ENCODE measurements at regions not wholly inside any gene's neighbourhood (a gene's known extent, or its start where the extent isn't known, plus 50 kb on each side); places are given as distances from the start of the nearest gene placed in this dataset.

- BruUV-seq (replicated peaks), result no TSS peak
Observed at GRCh38 chr13:26128676-26129075, 76.9 kb upstream of the SHISA2 start.

GRCh38 chr13:26117620-26118019 is 65.8 kb upstream of the SHISA2 start:
- BruUV-seq (replicated peaks), result no TSS peak
- DNase-seq (ENCODE audit: low spot score) (no peak), ATAC-seq (no peak), FAIRE-seq (no peak)
- H3K9me3 ChIP-seq (ENCODE audit: low read length), result no peaks in the 10 kb centered on the region
- H3K4me2 ChIP-seq (ENCODE audit: low read depth, low read length), result no peak overlapping the region
- intact Hi-C loops (cut with micrococcal nuclease; ENCODE audit: unreplicated experiment) (no loop called here), in situ Hi-C loops (cut with HindIII; ENCODE audit: extremely low pct_ligation_motif_present, low pct_unique_long_range_greater_than_20kb) (no loop called here)
- CTCF ChIA-PET (ENCODE audit: low intra/inter-chr PET ratio, low total read pairs), result no interaction called here
- no peak overlapping the region for H3K9ac ChIP-seq (ENCODE audit: insufficient read depth, low read depth, low read length)
- 0 out of 5 replicates have a peak, but pooled peaks cover 0 to 8% of the 10 kb centered on the region in 2 experiments for H3K27me3 ChIP-seq (ENCODE audit: control insufficient read depth in 1 of 2, insufficient read depth in 2 of 2, low read length in 2 of 2)
- H3K79me2 ChIP-seq (ENCODE audit: insufficient read depth, low read length), result no peaks in the 10 kb centered on the region
- no peaks in the 10 kb centered on the region for H3K4me1 ChIP-seq (ENCODE audit: insufficient read depth, low read length)
- H2AFZ ChIP-seq (ENCODE audit: low read length), result no peak overlapping the region
- H3K36me3 ChIP-seq (replicated peaks in 1 of 2; ENCODE audit: control insufficient read depth in 1 of 2, insufficient read depth in 2 of 2, low read length in 2 of 2), result no peaks in the 10 kb centered on the region
- WGBS (ENCODE audit: low lambda C conversion rate), result 4% methylated on average over 4 of the region's 6 CpGs
- no peak overlapping the region for H3K27ac ChIP-seq (ENCODE audit: extremely low read length, insufficient read depth, low read length)
- no peaks in the 10 kb centered on the region for H4K20me1 ChIP-seq (ENCODE audit: insufficient read depth, low read length)
- POLR2A ChIA-PET, result no interaction called here
- no peak overlapping the region for H3K4me3 ChIP-seq (replicated peaks in 1 of 3; ENCODE audit: insufficient read depth in 1 of 3, low read depth in 2 of 3, low read length in 3 of 3)
- TF ChIP-seq ZNF646 (CRISPR knock-in tag; IDR thresholded peaks at IDR 0.05) (no peak), ZNF512 (CRISPR knock-in tag; IDR thresholded peaks at IDR 0.05) (no peak), ZNF296 (CRISPR knock-in tag; conservative IDR thresholded peaks at IDR 0.05) (no peak), MAFF (IDR thresholded peaks at IDR 0.05; ENCODE audit: low read depth, low read length) (peak; percentile 30; the same call in 1 of the 2 replicates), SRSF4 (IDR thresholded peaks at IDR 0.05; ENCODE audit: low read depth, low read length, poor library complexity, severe bottlenecking) (no peak), ZNF329 (CRISPR knock-in tag; IDR thresholded peaks at IDR 0.05; ENCODE audit: low read depth) (no peak), CEBPB (IDR thresholded peaks at IDR 0.05; ENCODE audit: borderline replicate concordance, low read depth, low read length) (no peak), TARDBP (CRISPR knock-in tag; IDR thresholded peaks at IDR 0.05) (no peak)

More at GRCh38 chr13:26128676-26129075, 76.9 kb upstream of the SHISA2 start:
- CTCF ChIA-PET (ENCODE audit: low intra/inter-chr PET ratio, low total read pairs), result no interaction called here
- no peaks in the 10 kb centered on the region for H3K36me3 ChIP-seq (replicated peaks in 1 of 2; ENCODE audit: control insufficient read depth in 1 of 2, insufficient read depth in 2 of 2, low read length in 2 of 2)
- FAIRE-seq (no peak), ATAC-seq (no peak), DNase-seq (ENCODE audit: low spot score) (no peak)
- 24% methylated on average over 4 of the region's 4 CpGs for WGBS (ENCODE audit: low lambda C conversion rate)
- H3K4me3 ChIP-seq (replicated peaks in 1 of 3; ENCODE audit: insufficient read depth in 1 of 3, low read depth in 2 of 3, low read length in 3 of 3), result no peak overlapping the region
- H3K4me2 ChIP-seq (ENCODE audit: low read depth, low read length), result no peak overlapping the region
- no peak overlapping the region for H3K9ac ChIP-seq (ENCODE audit: insufficient read depth, low read depth, low read length)
- POLR2A ChIA-PET, result no interaction called here
- intact Hi-C loops (cut with micrococcal nuclease; ENCODE audit: unreplicated experiment) (no loop called here), in situ Hi-C loops (cut with HindIII; ENCODE audit: extremely low pct_ligation_motif_present, low pct_unique_long_range_greater_than_20kb) (no loop called here)
- TF ChIP-seq ZNF33B (CRISPR knock-in tag; IDR thresholded peaks at IDR 0.05) (no peak), JDP2 (CRISPR knock-in tag; IDR thresholded peaks at IDR 0.05; ENCODE audit: borderline replicate concordance) (no peak)
- no peak overlapping the region for H2AFZ ChIP-seq (ENCODE audit: low read length)
- H3K27me3 ChIP-seq (ENCODE audit: control insufficient read depth in 1 of 2, insufficient read depth in 2 of 2, low read length in 2 of 2), result no peaks in the 10 kb centered on the region
- H3K79me2 ChIP-seq (ENCODE audit: insufficient read depth, low read length), result no peaks in the 10 kb centered on the region
- no peaks in the 10 kb centered on the region for H4K20me1 ChIP-seq (ENCODE audit: insufficient read depth, low read length)
- H3K4me1 ChIP-seq (ENCODE audit: insufficient read depth, low read length), result no peaks in the 10 kb centered on the region
- H3K9me3 ChIP-seq (ENCODE audit: low read length), result no peaks in the 10 kb centered on the region
- no peak overlapping the region for H3K27ac ChIP-seq (ENCODE audit: extremely low read length, insufficient read depth, low read length)
